ENCODE measurements at regions not wholly inside any gene's neighbourhood (a gene's known extent, or its start where the extent isn't known, plus 50 kb on each side); places are given as distances from the start of the nearest gene placed in this dataset.

DNA sequence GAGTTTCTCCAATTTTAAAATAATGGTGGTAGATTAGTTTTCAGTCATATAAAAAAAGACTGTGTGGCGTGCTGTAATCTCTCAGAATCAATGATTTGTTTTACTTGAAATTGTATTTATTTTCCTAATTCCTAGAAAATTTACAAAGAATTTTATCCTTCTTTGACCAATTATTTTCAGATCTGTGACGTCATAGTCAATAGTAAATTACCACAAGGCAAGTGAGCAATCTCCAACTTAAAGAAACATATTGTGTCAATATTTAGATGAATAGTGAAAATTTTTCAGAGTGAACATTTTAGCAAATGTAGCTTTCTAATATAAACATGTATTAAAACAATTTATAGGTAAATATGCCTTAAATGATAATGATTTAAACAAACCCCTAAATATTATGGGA is 829.6 kb downstream of the CDY2B start:
- no peaks in the 10 kb centered on the region for H3K4me1 Mint-ChIP-seq
- ATAC-seq = no peak
- no peaks in the 10 kb centered on the region for H3K27me3 Mint-ChIP-seq (ENCODE audit: low read depth in 2 of 2)
- Histone ChIP-seq H3K4me3 (ENCODE audit: low read length) (no peak overlapping the region), H3K36me3 (ENCODE audit: control insufficient read depth, insufficient read depth, low read length) (no peaks in the 10 kb centered on the region), H3K4me1 (ENCODE audit: control insufficient read depth, insufficient read depth, low read length) (no peaks in the 10 kb centered on the region), H3K27me3 (ENCODE audit: control insufficient read depth, insufficient read depth, low read length) (no peaks in the 10 kb centered on the region), H3K9me3 (ENCODE audit: control insufficient read depth, insufficient read depth, low read length) (peaks cover 11% of the 10 kb centered on the region), H3K27ac (ENCODE audit: low read length) (no peak overlapping the region)
- H3K27ac Mint-ChIP-seq = no peak overlapping the region
- TF ChIP-seq, protein P1, sequence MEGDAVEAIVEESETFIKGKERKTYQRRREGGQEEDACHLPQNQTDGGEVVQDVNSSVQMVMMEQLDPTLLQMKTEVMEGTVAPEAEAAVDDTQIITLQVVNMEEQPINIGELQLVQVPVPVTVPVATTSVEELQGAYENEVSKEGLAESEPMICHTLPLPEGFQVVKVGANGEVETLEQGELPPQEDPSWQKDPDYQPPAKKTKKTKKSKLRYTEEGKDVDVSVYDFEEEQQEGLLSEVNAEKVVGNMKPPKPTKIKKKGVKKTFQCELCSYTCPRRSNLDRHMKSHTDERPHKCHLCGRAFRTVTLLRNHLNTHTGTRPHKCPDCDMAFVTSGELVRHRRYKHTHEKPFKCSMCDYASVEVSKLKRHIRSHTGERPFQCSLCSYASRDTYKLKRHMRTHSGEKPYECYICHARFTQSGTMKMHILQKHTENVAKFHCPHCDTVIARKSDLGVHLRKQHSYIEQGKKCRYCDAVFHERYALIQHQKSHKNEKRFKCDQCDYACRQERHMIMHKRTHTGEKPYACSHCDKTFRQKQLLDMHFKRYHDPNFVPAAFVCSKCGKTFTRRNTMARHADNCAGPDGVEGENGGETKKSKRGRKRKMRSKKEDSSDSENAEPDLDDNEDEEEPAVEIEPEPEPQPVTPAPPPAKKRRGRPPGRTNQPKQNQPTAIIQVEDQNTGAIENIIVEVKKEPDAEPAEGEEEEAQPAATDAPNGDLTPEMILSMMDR (IDR thresholded peaks at IDR 0.05) = no peak
- H3K36me3 Mint-ChIP-seq = no peaks in the 10 kb centered on the region
- intact Hi-C loops (cut with micrococcal nuclease) = no loop called here
- DNase-seq = no peak
- H3K4me3 Mint-ChIP-seq = no peak overlapping the region
- WGBS (ENCODE audit: insufficient coverage) = no CpG with 5 or more reads among the region's 2 CpGs
- H3K9me3 Mint-ChIP-seq = peaks cover 0 to 11% of the 10 kb centered on the region in 2 donors

DNA sequence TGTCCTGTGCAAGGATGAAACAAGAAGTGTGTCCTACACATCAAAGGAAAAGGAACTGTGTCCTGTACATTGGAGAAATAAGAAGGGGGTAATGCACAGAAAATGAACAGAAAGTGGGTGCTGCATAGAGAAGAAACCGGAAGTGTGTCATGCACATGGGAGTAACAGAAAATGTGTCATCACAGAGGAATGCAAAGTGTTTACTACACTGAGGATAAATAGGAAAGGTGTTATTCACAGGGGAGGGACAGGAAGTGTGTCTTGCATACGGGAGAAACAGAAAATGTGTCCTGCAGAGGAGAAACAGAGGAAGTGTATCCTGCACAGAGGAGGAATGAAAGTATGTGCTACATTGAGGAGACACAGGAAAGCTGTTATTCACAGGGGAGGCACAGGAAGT is 834.9 kb downstream of the CDY2B start:
- Histone ChIP-seq H3K4me1 (ENCODE audit: control insufficient read depth, insufficient read depth, low read length) (peaks cover 2% of the 10 kb centered on the region), H3K9me3 (ENCODE audit: control insufficient read depth, insufficient read depth, low read length) (peaks cover 22% of the 10 kb centered on the region), H3K27me3 (ENCODE audit: control insufficient read depth, insufficient read depth, low read length) (no peaks in the 10 kb centered on the region), H3K36me3 (ENCODE audit: control insufficient read depth, insufficient read depth, low read length) (no peaks in the 10 kb centered on the region), H3K4me3 (ENCODE audit: low read length) (no peak overlapping the region), H3K27ac (ENCODE audit: low read length) (no peak overlapping the region)
- 63% methylated on average over 2 of the region's 2 CpGs for WGBS (ENCODE audit: insufficient coverage)
- Mint-ChIP-seq H3K4me3 (no peak overlapping the region), H3K4me1 (peaks cover 0 to 6% of the 10 kb centered on the region in 2 donors), H3K27ac (no peak overlapping the region), H3K27me3 (ENCODE audit: low read depth in 2 of 2) (no peaks in the 10 kb centered on the region), H3K36me3 (no peaks in the 10 kb centered on the region), H3K9me3 (peaks cover 0 to 16% of the 10 kb centered on the region in 2 donors)
- no peak for DNase-seq
- no peak for ATAC-seq
- TF ChIP-seq, protein P1 (IDR thresholded peaks at IDR 0.05) = no peak
- intact Hi-C loops (cut with micrococcal nuclease) = no loop called here

DNA sequence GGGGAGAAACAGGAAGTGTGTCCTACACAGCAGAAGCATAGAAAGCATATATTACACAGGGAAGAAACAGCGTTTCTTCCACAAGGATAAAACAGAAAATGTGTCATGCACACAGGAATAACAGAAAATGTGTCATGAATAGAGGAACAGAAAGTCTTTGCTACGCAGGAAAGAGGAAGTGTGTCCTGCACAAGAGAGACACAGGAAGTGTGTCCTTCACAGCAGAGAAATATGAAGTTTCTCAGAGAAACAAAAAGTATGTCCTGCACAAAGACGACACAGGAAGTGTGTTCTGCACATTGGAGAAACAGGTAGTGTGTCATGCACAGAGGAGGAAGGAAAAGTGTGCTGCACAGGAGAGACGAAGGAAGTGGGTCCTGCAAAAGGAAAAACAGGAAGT is 835.3 kb downstream of the CDY2B start:
- Mint-ChIP-seq H3K4me3 (no peak overlapping the region), H3K4me1 (peaks cover 0 to 6% of the 10 kb centered on the region in 2 donors), H3K36me3 (no peaks in the 10 kb centered on the region), H3K27me3 (ENCODE audit: low read depth in 2 of 2) (no peaks in the 10 kb centered on the region), H3K27ac (no peak overlapping the region), H3K9me3 (peaks cover 0 to 16% of the 10 kb centered on the region in 2 donors)
- no peaks in the 10 kb centered on the region for H3K27me3 ChIP-seq (ENCODE audit: control insufficient read depth, insufficient read depth, low read length)
- H3K9me3 ChIP-seq (ENCODE audit: control insufficient read depth, insufficient read depth, low read length) = peaks cover 22% of the 10 kb centered on the region
- TF ChIP-seq, protein P1 (IDR thresholded peaks at IDR 0.05) = no peak
- peaks cover 2% of the 10 kb centered on the region for H3K4me1 ChIP-seq (ENCODE audit: control insufficient read depth, insufficient read depth, low read length)
- DNase-seq = no peak
- intact Hi-C loops (cut with micrococcal nuclease) = no loop called here
- H3K4me3 ChIP-seq (ENCODE audit: low read length) = no peak overlapping the region
- WGBS (ENCODE audit: insufficient coverage) = 30% methylated on average over 4 of the region's 4 CpGs
- no peak overlapping the region for H3K27ac ChIP-seq (ENCODE audit: low read length)
- no peak for ATAC-seq
- no peaks in the 10 kb centered on the region for H3K36me3 ChIP-seq (ENCODE audit: control insufficient read depth, insufficient read depth, low read length)

DNA sequence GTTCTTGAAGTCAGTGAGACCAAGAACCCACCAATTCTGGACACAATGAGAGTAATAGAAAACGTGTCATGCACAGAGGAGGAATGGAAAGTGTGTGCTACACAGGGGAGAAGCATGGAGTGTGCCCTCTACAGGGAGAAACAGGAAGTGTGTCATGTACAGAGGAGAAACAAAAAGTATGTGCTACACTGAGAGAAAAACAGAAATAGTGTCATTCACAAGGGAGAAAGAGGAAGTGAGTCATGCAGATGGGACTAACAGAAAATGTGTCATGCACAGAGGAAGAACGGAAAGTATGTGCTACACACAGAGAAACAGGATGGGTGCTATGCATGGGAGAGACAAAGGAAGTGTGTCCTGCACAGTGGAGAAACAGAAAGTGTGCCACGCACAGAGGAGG is 835.7 kb downstream of the CDY2B start:
- Mint-ChIP-seq H3K4me3 (no peak overlapping the region), H3K27me3 (ENCODE audit: low read depth in 2 of 2) (no peaks in the 10 kb centered on the region), H3K27ac (no peak overlapping the region), H3K9me3 (peaks cover 0 to 16% of the 10 kb centered on the region in 2 donors), H3K4me1 (peaks cover 0 to 6% of the 10 kb centered on the region in 2 donors), H3K36me3 (no peaks in the 10 kb centered on the region)
- H3K4me1 ChIP-seq (ENCODE audit: control insufficient read depth, insufficient read depth, low read length) = peaks cover 2% of the 10 kb centered on the region
- ATAC-seq (no peak), DNase-seq (no peak)
- no peaks in the 10 kb centered on the region for H3K36me3 ChIP-seq (ENCODE audit: control insufficient read depth, insufficient read depth, low read length)
- H3K27me3 ChIP-seq (ENCODE audit: control insufficient read depth, insufficient read depth, low read length) = no peaks in the 10 kb centered on the region
- no peak overlapping the region for H3K27ac ChIP-seq (ENCODE audit: low read length)
- WGBS (ENCODE audit: insufficient coverage) = 35% methylated on average over 3 of the region's 3 CpGs
- intact Hi-C loops (cut with micrococcal nuclease) = no loop called here
- no peak overlapping the region for H3K4me3 ChIP-seq (ENCODE audit: low read length)
- TF ChIP-seq, protein P1 (IDR thresholded peaks at IDR 0.05) = no peak
- H3K9me3 ChIP-seq (ENCODE audit: control insufficient read depth, insufficient read depth, low read length) = peaks cover 22% of the 10 kb centered on the region

All from natural killer cell (primary cell).